H9 (cell line): ENCODE measurements at regions not wholly inside any gene's neighbourhood (a gene's known extent, or its start where the extent isn't known, plus 50 kb on each side); places are given as distances from the start of the nearest gene placed in this dataset.

Source experiments
- DNase-seq: peaks from one replicate; pipeline ENCODE4 v3.0.0-alpha.2; 2017
- H2AFZ ChIP-seq: one replicate; pipeline ENCODE4 v1.6.1; 2013; ENCODE audit warnings: mild to moderate bottlenecking, low read length, control low read depth, moderate library complexity
- H2AK5ac ChIP-seq: 2 replicates; pipeline ENCODE4 v1.6.1; 2013; ENCODE audit warnings: low read length, control low read depth, mixed read lengths; ENCODE audit not compliant: insufficient read length
- H2BK120ac ChIP-seq: one replicate; pipeline ENCODE4 v1.6.1; 2013; ENCODE audit warnings: low read depth, mild to moderate bottlenecking, low read length, control low read depth, inconsistent platforms; ENCODE audit not compliant: poor library complexity, severe bottlenecking
- H2BK12ac ChIP-seq: 2 replicates; pipeline ENCODE4 v1.6.1; 2013; ENCODE audit warnings: low read length, control low read depth, mixed read lengths, low read depth; ENCODE audit not compliant: insufficient read length
- H2BK15ac ChIP-seq: 2 replicates; pipeline ENCODE4 v1.6.1; 2013; ENCODE audit warnings: low read depth, low read length, control low read depth
- H2BK20ac ChIP-seq: one replicate; pipeline ENCODE4 v1.6.1; 2013; ENCODE audit warnings: low read depth, mild to moderate bottlenecking, low read length, control low read depth, inconsistent platforms; ENCODE audit not compliant: poor library complexity, severe bottlenecking
- H2BK5ac ChIP-seq: 2 replicates; pipeline ENCODE4 v1.6.1; 2013; ENCODE audit warnings: low read length, control low read depth, mixed read lengths; ENCODE audit not compliant: insufficient read length
- H3K14ac ChIP-seq: 2 replicates; pipeline ENCODE4 v1.6.1; 2013; ENCODE audit warnings: low read length, control low read depth; ENCODE audit not compliant: insufficient read depth
- H3K18ac ChIP-seq: 2 replicates; pipeline ENCODE4 v1.6.1; 2013; ENCODE audit warnings: low read depth, mild to moderate bottlenecking, mixed read lengths, low read length, control low read depth; ENCODE audit not compliant: insufficient read length
- H3K23ac ChIP-seq: 2 replicates; pipeline ENCODE4 v1.6.1; 2013; ENCODE audit warnings: low read length, control low read depth, mixed read lengths, low read depth; ENCODE audit not compliant: insufficient read length
- H3K23me2 ChIP-seq: 2 replicates; pipeline ENCODE4 v1.6.1; 2013; ENCODE audit warnings: low read depth, mild to moderate bottlenecking, mixed read lengths, low read length, control low read depth; ENCODE audit not compliant: insufficient read length, poor library complexity, severe bottlenecking
- H3K27ac ChIP-seq: 2 replicates; pipeline ENCODE4 v1.5.1; 2013; ENCODE audit warnings: low read length, control low read depth, mixed read lengths, low read depth; ENCODE audit not compliant: insufficient read length
- H3K27me3 ChIP-seq: 2 replicates; pipeline ENCODE4 v1.6.1; 2013; ENCODE audit warnings: low read length, control low read depth, inconsistent platforms; ENCODE audit not compliant: insufficient read depth
- H3K4ac ChIP-seq: 2 replicates; pipeline ENCODE4 v1.6.1; 2013; ENCODE audit warnings: low read depth, mild to moderate bottlenecking, control low read depth, inconsistent platforms, low read length, moderate library complexity
- H3K4me1 ChIP-seq: 2 replicates; pipeline ENCODE4 v1.6.1; 2013; ENCODE audit warnings: low read length, control low read depth, inconsistent platforms; ENCODE audit not compliant: insufficient read depth
- H3K4me2 ChIP-seq: 2 replicates; pipeline ENCODE4 v1.6.1; 2013; ENCODE audit warnings: low read length, control low read depth, mixed read lengths; ENCODE audit not compliant: insufficient read length, insufficient read depth
- H3K56ac ChIP-seq: 2 replicates; pipeline ENCODE4 v1.6.1; 2013; ENCODE audit warnings: low read depth, mild to moderate bottlenecking, mixed read lengths, low read length, control low read depth; ENCODE audit not compliant: insufficient read length
- H3K79me1 ChIP-seq: 2 replicates; pipeline ENCODE4 v1.6.1; 2013; ENCODE audit warnings: low read depth, mild to moderate bottlenecking, moderate library complexity, low read length, control low read depth, inconsistent platforms; ENCODE audit not compliant: insufficient read depth, poor library complexity, severe bottlenecking
- H3K79me2 ChIP-seq: 2 replicates; pipeline ENCODE4 v1.6.1; 2013; ENCODE audit warnings: low read length, control low read depth, inconsistent platforms; ENCODE audit not compliant: insufficient read depth
- H3K9ac ChIP-seq: 2 replicates; pipeline ENCODE4 v1.6.1; 2013; ENCODE audit warnings: low read length, control low read depth, mixed read lengths; ENCODE audit not compliant: insufficient read length; ENCODE audit errors: extremely low read depth
- H3K9me3 ChIP-seq: one replicate; pipeline ENCODE4 v1.6.1; 2013; ENCODE audit warnings: low read depth, low read length, inconsistent platforms; ENCODE audit not compliant: control insufficient read depth
- H3T11ph ChIP-seq: one replicate; pipeline ENCODE4 v1.6.1; 2013; ENCODE audit warnings: mild to moderate bottlenecking, low read length, control low read depth, inconsistent platforms
- H4K20me1 ChIP-seq: one replicate; pipeline ENCODE4 v1.6.1; 2013; ENCODE audit not compliant: control insufficient read depth, insufficient read length, insufficient read depth
- H4K5ac ChIP-seq: 2 replicates; pipeline ENCODE4 v1.6.1; 2013; ENCODE audit warnings: low read depth, mild to moderate bottlenecking, mixed read lengths, low read length, control low read depth; ENCODE audit not compliant: insufficient read length
- H4K8ac ChIP-seq: replicated peaks from 2 replicates; pipeline ENCODE4 v1.6.1; 2013; ENCODE audit warnings: low read length, control low read depth, mixed read lengths, low read depth; ENCODE audit not compliant: insufficient read length
- H4K91ac ChIP-seq: 2 replicates; pipeline ENCODE4 v1.6.1; 2013; ENCODE audit warnings: low read depth, mild to moderate bottlenecking, moderate library complexity, mixed read lengths, low read length, control low read depth; ENCODE audit not compliant: insufficient read length
- H3K27ac Mint-ChIP-seq, 3 experiments: 2 replicates in 2 of 3; 3 replicates in 1 of 3; pipeline ENCODE4 v1.8.0; 2020 to 2021; ENCODE audit warnings: mixed read lengths in 3 of 3, mild to moderate bottlenecking in 1 of 3, moderate library complexity in 1 of 3
- H3K27me3 Mint-ChIP-seq: 2 replicates; pipeline ENCODE4 v1.8.0; 2021; ENCODE audit warnings: low read depth, mild to moderate bottlenecking, moderate library complexity, mixed read lengths
- H3K36me3 Mint-ChIP-seq, 3 experiments: 2 replicates in 2 of 3; 3 replicates in 1 of 3; pipeline ENCODE4 v1.8.0; 2020 to 2021; ENCODE audit warnings: low read depth in 3 of 3, mixed read lengths in 3 of 3; ENCODE audit not compliant: insufficient read depth in 1 of 3
- H3K4me1 Mint-ChIP-seq, 2 experiments: 2 replicates each; pipeline ENCODE4 v1.8.0; 2020; ENCODE audit warnings: mixed read lengths in 2 of 2
- H3K4me3 Mint-ChIP-seq, 2 experiments: 2 replicates in 1 of 2; 3 replicates in 1 of 2; pipeline ENCODE4 v1.8.0; 2020 to 2021; ENCODE audit warnings: mild to moderate bottlenecking in 2 of 2, mixed read lengths in 2 of 2, moderate library complexity in 1 of 2
- H3K9me3 Mint-ChIP-seq, 2 experiments: 2 replicates in 1 of 2; 3 replicates in 1 of 2; pipeline ENCODE4 v1.8.0; 2020; ENCODE audit warnings: mild to moderate bottlenecking in 2 of 2, mixed read lengths in 2 of 2, moderate library complexity in 1 of 2
- WGBS: extraction: QIAGEN DNeasy Blood & Tissue Kit; methylation state at CpG from one replicate; pipeline ENCODE4 v1.1.7; 2013; ENCODE audit warnings: missing lambda C conversion rate, low lambda C conversion rate, mixed read lengths; ENCODE audit not compliant: insufficient read length; ENCODE audit errors: extremely low coverage; 5-methylcytosine and 5-hydroxymethylcytosine counted together
- TF ChIP-seq, protein P1 (sequence below): fragments of 200-600 bp; sonication (generic); conservative IDR thresholded peaks from 3 replicates; pipeline ENCODE4 v1.8.0; 2021; ENCODE audit warnings: antibody characterized with exemption, mild to moderate bottlenecking

DNA sequence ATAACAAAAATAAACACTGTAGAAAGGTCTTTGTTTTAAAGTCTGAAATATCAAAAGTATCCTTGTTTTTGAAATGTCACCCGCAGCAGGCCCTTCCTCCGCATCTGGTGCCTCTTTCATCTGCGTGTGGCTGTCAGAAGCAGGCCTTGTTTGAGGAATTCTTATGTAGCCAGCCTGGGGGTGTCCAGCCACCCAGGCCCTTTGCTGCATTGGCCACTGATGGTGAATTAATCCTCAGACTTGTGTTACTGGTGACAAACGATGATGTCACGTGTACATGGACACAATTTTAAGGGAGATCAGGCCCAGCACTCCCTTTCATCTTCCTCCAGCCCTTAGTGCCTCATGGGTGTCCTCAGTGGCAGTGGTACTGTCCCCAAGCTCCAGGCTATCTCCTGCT, 208.0 kb upstream of the GALNT2 start:
- no peak overlapping the region for H3K9ac ChIP-seq
- no peak overlapping the region for H2AK5ac ChIP-seq
- no peak overlapping the region for H3K23ac ChIP-seq
- H4K20me1 ChIP-seq: no peaks in the 10 kb centered on the region
- H3K27me3 Mint-ChIP-seq: peaks cover 3% of the 10 kb centered on the region; the same call in 1 of the 2 replicates
- H3K79me1 ChIP-seq: no peaks in the 10 kb centered on the region
- H3T11ph ChIP-seq: no peak overlapping the region
- TF ChIP-seq, protein P1, sequence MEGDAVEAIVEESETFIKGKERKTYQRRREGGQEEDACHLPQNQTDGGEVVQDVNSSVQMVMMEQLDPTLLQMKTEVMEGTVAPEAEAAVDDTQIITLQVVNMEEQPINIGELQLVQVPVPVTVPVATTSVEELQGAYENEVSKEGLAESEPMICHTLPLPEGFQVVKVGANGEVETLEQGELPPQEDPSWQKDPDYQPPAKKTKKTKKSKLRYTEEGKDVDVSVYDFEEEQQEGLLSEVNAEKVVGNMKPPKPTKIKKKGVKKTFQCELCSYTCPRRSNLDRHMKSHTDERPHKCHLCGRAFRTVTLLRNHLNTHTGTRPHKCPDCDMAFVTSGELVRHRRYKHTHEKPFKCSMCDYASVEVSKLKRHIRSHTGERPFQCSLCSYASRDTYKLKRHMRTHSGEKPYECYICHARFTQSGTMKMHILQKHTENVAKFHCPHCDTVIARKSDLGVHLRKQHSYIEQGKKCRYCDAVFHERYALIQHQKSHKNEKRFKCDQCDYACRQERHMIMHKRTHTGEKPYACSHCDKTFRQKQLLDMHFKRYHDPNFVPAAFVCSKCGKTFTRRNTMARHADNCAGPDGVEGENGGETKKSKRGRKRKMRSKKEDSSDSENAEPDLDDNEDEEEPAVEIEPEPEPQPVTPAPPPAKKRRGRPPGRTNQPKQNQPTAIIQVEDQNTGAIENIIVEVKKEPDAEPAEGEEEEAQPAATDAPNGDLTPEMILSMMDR: no peak
- H2BK5ac ChIP-seq: no peak overlapping the region
- H3K9me3 ChIP-seq: no peaks in the 10 kb centered on the region
- no peaks in the 10 kb centered on the region for H3K23me2 ChIP-seq
- no peaks in the 10 kb centered on the region for H3K9me3 Mint-ChIP-seq
- H3K4me1 ChIP-seq: peaks cover 6% of the 10 kb centered on the region; the same call in 1 of the 2 replicates
- no peak overlapping the region for H3K18ac ChIP-seq
- H2AFZ ChIP-seq: no peak overlapping the region
- H3K27me3 ChIP-seq: no peaks in the 10 kb centered on the region
- H2BK15ac ChIP-seq: no peak overlapping the region
- no peak overlapping the region for H2BK20ac ChIP-seq
- no peak overlapping the region for H3K4me2 ChIP-seq
- no peak overlapping the region for H2BK120ac ChIP-seq
- H3K27ac ChIP-seq: no peak overlapping the region
- H3K36me3 Mint-ChIP-seq: no peaks in the 10 kb centered on the region
- H3K79me2 ChIP-seq: no peaks in the 10 kb centered on the region
- H3K56ac ChIP-seq: no peak overlapping the region
- no peak overlapping the region for H2BK12ac ChIP-seq
- no peak overlapping the region for H3K27ac Mint-ChIP-seq
- no peak overlapping the region for H3K4me3 Mint-ChIP-seq
- H4K5ac ChIP-seq: no peak overlapping the region
- no peak overlapping the region for H3K14ac ChIP-seq
- WGBS: no CpG with 5 or more reads among the region's 5 CpGs
- no peak overlapping the region for H4K8ac ChIP-seq
- no peak for DNase-seq
- no peak overlapping the region for H4K91ac ChIP-seq
- no peak overlapping the region for H3K4ac ChIP-seq
- peaks cover 31 to 33% of the 10 kb centered on the region in 2 experiments for H3K4me1 Mint-ChIP-seq
